ENCODE measurements at regions not wholly inside any gene's neighbourhood (a gene's known extent, or its start where the extent isn't known, plus 50 kb on each side); places are given as distances from the start of the nearest gene placed in this dataset.

DNA sequence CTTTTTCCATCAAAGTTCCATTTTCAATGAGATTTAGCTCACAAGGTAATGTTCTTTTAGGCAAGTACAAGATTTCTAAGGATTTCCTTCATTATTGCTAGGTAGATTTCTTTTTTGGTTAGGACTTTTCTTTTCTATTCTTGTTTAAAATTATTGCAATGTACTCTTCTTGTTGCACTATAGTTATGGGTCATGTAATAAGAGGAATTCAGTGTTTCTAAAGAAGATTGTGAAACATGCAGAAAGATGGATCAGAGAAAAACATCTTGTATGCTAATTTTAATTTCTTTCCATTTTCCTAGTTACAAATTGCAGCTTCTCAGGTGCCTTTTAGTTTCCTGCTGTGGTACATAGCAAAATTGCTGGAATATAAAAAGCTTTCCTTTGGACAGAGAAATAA is 56.1 kb downstream of the BTG1 start:
- CTCF ChIA-PET (ENCODE audit: partially characterized antibody) = no interaction called here
- intact Hi-C loops (cut with micrococcal nuclease) = no loop called here
- peaks cover 0 to 3% (median 0%) of the 10 kb centered on the region in 8 donors for H3K9me3 Mint-ChIP-seq
- no peak overlapping the region for H3K4me3 Mint-ChIP-seq
- POLR2A ChIA-PET (ENCODE audit: partially characterized antibody) = interaction anchor here (1.0 to 1.3 kb wide), 2 partner anchors 27 to 55 kb away, joined by 3 to 4 read pairs; no protein-coding TSS in a partner anchor
- peaks cover 23 to 32% (median 25%) of the 10 kb centered on the region in 4 donors for H3K4me1 Mint-ChIP-seq
- Histone ChIP-seq H3K27ac (ENCODE audit: low read depth, low read length) (no peak overlapping the region), H3K4me1 (ENCODE audit: insufficient read depth, low read length) (peaks cover 7% of the 10 kb centered on the region), H3K36me3 (ENCODE audit: insufficient read depth, low read length) (no peaks in the 10 kb centered on the region), H3K4me3 (ENCODE audit: low read length in 2 of 2) (no peak overlapping the region), H3K27me3 (ENCODE audit: insufficient read depth, low read length) (no peaks in the 10 kb centered on the region), H3K9me3 (ENCODE audit: control insufficient read depth in 1 of 2, low read length in 2 of 2) (no peaks in the 10 kb centered on the region)
- no peaks in the 10 kb centered on the region for H3K27me3 Mint-ChIP-seq
- no peak for DNase-seq
- H3K36me3 Mint-ChIP-seq = no peaks in the 10 kb centered on the region
- H3K27ac Mint-ChIP-seq = no peak overlapping the region

DNA sequence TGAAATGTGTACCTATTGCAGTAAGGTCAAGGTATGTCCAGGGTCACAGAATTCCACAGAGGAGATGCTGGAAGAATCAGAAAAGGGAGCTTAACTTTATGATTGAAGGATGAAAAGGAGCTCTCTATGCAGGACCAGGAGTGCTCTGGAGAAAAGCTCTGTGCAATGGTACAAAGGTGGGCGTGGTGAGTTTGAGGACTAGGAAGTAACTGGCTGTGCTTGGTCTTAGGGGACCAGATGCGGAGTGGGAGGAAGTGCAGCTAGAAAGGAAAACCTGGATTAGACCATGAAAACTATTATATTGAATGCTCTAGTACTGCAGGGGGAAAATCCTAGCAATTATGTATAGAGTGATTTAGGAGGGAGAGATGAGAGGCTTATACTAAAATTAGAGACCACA is 56.8 kb downstream of the BTG1 start:
- no peak overlapping the region for H3K4me3 Mint-ChIP-seq
- Histone ChIP-seq H3K27ac (ENCODE audit: low read depth, low read length) (no peak overlapping the region), H3K27me3 (ENCODE audit: insufficient read depth, low read length) (no peaks in the 10 kb centered on the region), H3K4me1 (ENCODE audit: insufficient read depth, low read length) (peaks cover 5% of the 10 kb centered on the region), H3K36me3 (ENCODE audit: insufficient read depth, low read length) (no peaks in the 10 kb centered on the region), H3K4me3 (ENCODE audit: low read length in 2 of 2) (no peak overlapping the region), H3K9me3 (ENCODE audit: control insufficient read depth in 1 of 2, low read length in 2 of 2) (no peaks in the 10 kb centered on the region)
- no peak for DNase-seq
- H3K27ac Mint-ChIP-seq = peak overlapping the region in 2 of 7 donors; percentile 14 to 42
- no peaks in the 10 kb centered on the region for H3K27me3 Mint-ChIP-seq
- ChIA-PET CTCF (ENCODE audit: partially characterized antibody) (interaction anchor here (1.2 kb wide), 1 partner anchor 13 kb away, joined by 5 read pairs; no protein-coding TSS in a partner anchor), POLR2A (ENCODE audit: partially characterized antibody) (interaction anchor here (1.0 to 1.5 kb wide), 3 partner anchors 28 to 57 kb away, joined by 3 to 4 read pairs (median 4); partner anchors contain the start of gene BTG1)
- intact Hi-C loops (cut with micrococcal nuclease) = no loop called here
- H3K4me1 Mint-ChIP-seq = peaks cover 21 to 27% (median 24%) of the 10 kb centered on the region in 4 donors
- no peaks in the 10 kb centered on the region for H3K36me3 Mint-ChIP-seq
- H3K9me3 Mint-ChIP-seq = peaks cover 0 to 3% (median 0%) of the 10 kb centered on the region in 8 donors

GRCh38 chr12:92085736-92086040 is 60.0 kb downstream of the BTG1 start:
- Mint-ChIP-seq H3K27ac (peak overlapping the region in 1 of 7 donors; percentile 0), H3K9me3 (no peaks in the 10 kb centered on the region), H3K36me3 (no peaks in the 10 kb centered on the region), H3K4me1 (peaks cover 26 to 42% (median 34%) of the 10 kb centered on the region in 4 donors), H3K27me3 (no peaks in the 10 kb centered on the region), H3K4me3 (no peak overlapping the region)
- DNase-seq = no peak
- H3K36me3 ChIP-seq (ENCODE audit: insufficient read depth, low read length) = no peaks in the 10 kb centered on the region
- ChIA-PET POLR2A (ENCODE audit: partially characterized antibody) (interaction anchor here (1.5 to 1.6 kb wide), 2 partner anchors 29 to 60 kb away, joined by 4 to 5 read pairs; partner anchors contain the start of gene BTG1), CTCF (ENCODE audit: partially characterized antibody) (interaction anchor here (0.6 to 1.5 kb wide), 4 partner anchors 14 to 29 kb away, joined by 3 read pairs; no protein-coding TSS in a partner anchor)
- no peaks in the 10 kb centered on the region for H3K27me3 ChIP-seq (ENCODE audit: insufficient read depth, low read length)
- no peak overlapping the region for H3K27ac ChIP-seq (ENCODE audit: low read depth, low read length)
- no peaks in the 10 kb centered on the region for H3K9me3 ChIP-seq (ENCODE audit: control insufficient read depth in 1 of 2, low read length in 2 of 2)
- peaks cover 16% of the 10 kb centered on the region for H3K4me1 ChIP-seq (ENCODE audit: insufficient read depth, low read length)
- H3K4me3 ChIP-seq (ENCODE audit: low read length in 2 of 2) = no peak overlapping the region
- intact Hi-C loops (cut with micrococcal nuclease) = no loop called here

- Mint-ChIP-seq H3K27ac (peak overlapping the region in 2 of 7 donors; percentile 0 to 2), H3K36me3 (no peaks in the 10 kb centered on the region), H3K9me3 (no peaks in the 10 kb centered on the region), H3K4me3 (peak overlapping the region in 2 of 8 donors; percentile 7 to 60), H3K4me1 (peaks cover 31 to 47% (median 39%) of the 10 kb centered on the region in 4 donors), H3K27me3 (no peaks in the 10 kb centered on the region)
- Histone ChIP-seq H3K9me3 (ENCODE audit: control insufficient read depth in 1 of 2, low read length in 2 of 2) (no peaks in the 10 kb centered on the region), H3K27me3 (ENCODE audit: insufficient read depth, low read length) (no peaks in the 10 kb centered on the region), H3K36me3 (ENCODE audit: insufficient read depth, low read length) (no peaks in the 10 kb centered on the region), H3K4me3 (ENCODE audit: low read length in 2 of 2) (no peak overlapping the region), H3K27ac (ENCODE audit: low read depth, low read length) (no peak overlapping the region), H3K4me1 (ENCODE audit: insufficient read depth, low read length) (peaks cover 21% of the 10 kb centered on the region)
- POLR2A ChIA-PET (ENCODE audit: partially characterized antibody) = interaction anchor here (1.5 to 1.6 kb wide), 2 partner anchors 30 to 60 kb away, joined by 4 to 5 read pairs; partner anchors contain the start of gene BTG1
- intact Hi-C loops (cut with micrococcal nuclease) = no loop called here
- no peak for DNase-seq
- CTCF ChIA-PET (ENCODE audit: partially characterized antibody) = interaction anchor here (0.6 to 1.5 kb wide), 4 partner anchors 15 to 30 kb away, joined by 3 read pairs; no protein-coding TSS in a partner anchor
Measured at GRCh38 chr12:92085040-92085735, 60.5 kb downstream of the BTG1 start.

DNA sequence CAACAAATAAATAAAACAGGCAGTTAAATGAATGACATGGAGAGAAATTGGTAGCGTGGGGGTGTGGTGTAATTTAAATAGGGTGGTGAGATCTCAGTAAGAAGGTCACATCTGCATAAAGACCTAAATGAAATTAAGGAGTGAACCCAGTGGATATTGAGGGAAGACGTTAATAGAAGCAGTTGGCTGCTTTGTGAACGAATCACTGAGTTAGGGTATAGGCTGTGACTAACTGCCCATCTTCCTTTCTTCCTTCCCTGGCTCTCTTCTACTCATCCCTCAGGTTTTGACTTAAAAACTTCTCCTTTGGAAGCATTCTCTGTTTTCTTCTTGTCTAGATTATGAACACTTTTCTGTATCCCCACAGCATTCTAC is 64.7 kb downstream of the BTG1 start:
- Mint-ChIP-seq H3K27me3 (no peaks in the 10 kb centered on the region), H3K4me3 (peak overlapping the region in 7 of 8 donors; percentile 75 to 80 (median 77)), H3K27ac (peak overlapping the region; percentile 38 to 86 (median 67)), H3K36me3 (peaks cover 0 to 5% of the 10 kb centered on the region in 2 donors), H3K9me3 (peaks cover 0 to 1% (median 0%) of the 10 kb centered on the region in 8 donors), H3K4me1 (peaks cover 40 to 70% (median 56%) of the 10 kb centered on the region in 4 donors)
- H3K4me3 ChIP-seq (ENCODE audit: low read length in 2 of 2) = no peak overlapping the region
- CTCF ChIA-PET (ENCODE audit: partially characterized antibody) = no interaction called here
- no peaks in the 10 kb centered on the region for H3K36me3 ChIP-seq (ENCODE audit: insufficient read depth, low read length)
- POLR2A ChIA-PET (ENCODE audit: partially characterized antibody) = no interaction called here
- H3K27ac ChIP-seq (ENCODE audit: low read depth, low read length) = peak overlapping the region; percentile 39
- H3K9me3 ChIP-seq (ENCODE audit: control insufficient read depth in 1 of 2, low read length in 2 of 2) = no peaks in the 10 kb centered on the region
- intact Hi-C loops (cut with micrococcal nuclease) = loop anchor here (2.0 kb wide), 1 partner anchor 14 kb away; no protein-coding TSS in a partner anchor
- H3K4me1 ChIP-seq (ENCODE audit: insufficient read depth, low read length) = peaks cover 32% of the 10 kb centered on the region
- DNase-seq = no peak
- no peaks in the 10 kb centered on the region for H3K27me3 ChIP-seq (ENCODE audit: insufficient read depth, low read length)

DNA sequence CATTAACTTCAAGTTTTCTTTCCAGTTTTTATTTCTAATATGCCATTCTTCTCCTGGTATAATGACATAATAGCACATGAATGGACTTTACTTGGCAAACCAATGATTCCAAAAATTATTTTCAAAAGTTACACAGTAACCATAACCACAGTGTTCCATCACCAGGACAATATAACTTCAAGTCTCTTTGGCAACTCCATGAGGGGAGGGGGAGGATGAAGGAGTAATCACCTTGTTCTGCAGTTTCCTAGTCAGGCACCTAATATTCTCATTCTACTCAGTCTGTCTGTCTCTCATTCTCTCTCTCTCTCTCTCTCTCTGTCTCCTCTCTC is 66.6 kb downstream of the BTG1 start:
- Histone ChIP-seq H3K9me3 (ENCODE audit: control insufficient read depth in 1 of 2, low read length in 2 of 2) (no peaks in the 10 kb centered on the region), H3K36me3 (ENCODE audit: insufficient read depth, low read length) (no peaks in the 10 kb centered on the region), H3K27me3 (ENCODE audit: insufficient read depth, low read length) (no peaks in the 10 kb centered on the region), H3K4me3 (ENCODE audit: low read length in 2 of 2) (no peak overlapping the region), H3K4me1 (ENCODE audit: insufficient read depth, low read length) (peaks cover 32% of the 10 kb centered on the region), H3K27ac (ENCODE audit: low read depth, low read length) (no peak overlapping the region)
- Mint-ChIP-seq H3K36me3 (peaks cover 0 to 5% of the 10 kb centered on the region in 2 donors), H3K27me3 (no peaks in the 10 kb centered on the region), H3K27ac (peak overlapping the region in 6 of 7 donors; percentile 39 to 91 (median 70)), H3K4me1 (peaks cover 36 to 73% (median 56%) of the 10 kb centered on the region in 4 donors), H3K4me3 (peak overlapping the region in 4 of 8 donors; percentile 7 to 73 (median 48)), H3K9me3 (peaks cover 0 to 1% (median 0%) of the 10 kb centered on the region in 8 donors)
- ChIA-PET CTCF (ENCODE audit: partially characterized antibody) (no interaction called here), POLR2A (ENCODE audit: partially characterized antibody) (no interaction called here)
- DNase-seq = no peak
- intact Hi-C loops (cut with micrococcal nuclease) = no loop called here

DNA sequence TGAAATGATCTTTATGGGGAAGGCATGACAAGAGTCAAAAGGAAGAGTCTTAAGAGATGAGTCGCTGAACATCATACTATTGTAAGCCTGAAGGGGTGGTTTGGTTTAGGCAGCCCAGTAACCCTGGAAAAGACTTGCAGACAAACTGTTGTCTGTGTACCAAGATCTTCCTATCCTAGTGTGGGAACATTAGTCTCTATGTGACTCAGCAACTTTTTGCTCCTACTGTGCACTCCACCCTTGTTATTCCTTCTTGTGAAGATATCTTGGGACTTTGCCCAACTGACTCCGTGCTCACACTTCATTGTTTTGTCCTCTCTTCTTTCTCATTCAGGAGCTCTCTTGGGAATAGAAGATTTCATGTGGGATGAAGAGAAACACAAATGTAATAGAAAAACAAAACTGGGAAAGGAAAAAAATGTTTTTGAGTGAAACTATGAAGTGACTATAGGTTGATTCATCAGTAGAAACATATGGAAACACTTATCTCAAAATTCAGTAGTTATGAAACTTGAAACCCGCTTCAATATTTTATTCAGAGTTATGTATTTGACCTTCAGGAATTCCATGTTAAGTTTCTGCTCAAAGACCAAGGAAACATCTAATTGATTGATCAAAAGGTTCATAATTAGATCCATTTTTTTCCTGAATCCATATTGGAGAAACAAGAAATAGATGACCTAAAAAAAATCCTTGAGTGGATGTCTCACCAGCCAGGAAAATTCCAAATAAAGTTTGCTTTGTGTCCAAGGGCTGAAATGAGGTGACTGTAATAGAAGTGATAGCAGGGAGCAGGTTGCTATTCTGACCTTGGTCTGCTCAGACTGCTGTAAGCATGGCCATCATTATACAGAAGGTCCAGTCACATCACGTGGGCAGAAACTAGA is 67.2 kb downstream of the BTG1 start:
- Histone ChIP-seq H3K36me3 (ENCODE audit: insufficient read depth, low read length) (no peaks in the 10 kb centered on the region), H3K4me1 (ENCODE audit: insufficient read depth, low read length) (peaks cover 32% of the 10 kb centered on the region), H3K27me3 (ENCODE audit: insufficient read depth, low read length) (no peaks in the 10 kb centered on the region), H3K4me3 (ENCODE audit: low read length in 2 of 2) (no peak overlapping the region), H3K27ac (ENCODE audit: low read depth, low read length) (no peak overlapping the region), H3K9me3 (ENCODE audit: control insufficient read depth in 1 of 2, low read length in 2 of 2) (no peaks in the 10 kb centered on the region)
- POLR2A ChIA-PET (ENCODE audit: partially characterized antibody) = interaction anchor here (0.8 to 2.8 kb wide), 2 partner anchors 64 to 67 kb away, joined by 7 to 17 read pairs; partner anchors contain the start of gene BTG1
- Mint-ChIP-seq H3K9me3 (peaks cover 0 to 3% (median 0%) of the 10 kb centered on the region in 8 donors), H3K27ac (peak overlapping the region in 4 of 7 donors; percentile 7 to 69 (median 56)), H3K4me1 (peaks cover 36 to 73% (median 56%) of the 10 kb centered on the region in 4 donors), H3K4me3 (peak overlapping the region in 2 of 8 donors; percentile 7 to 20), H3K36me3 (peaks cover 0 to 5% of the 10 kb centered on the region in 2 donors), H3K27me3 (no peaks in the 10 kb centered on the region)
- intact Hi-C loops (cut with micrococcal nuclease) = no loop called here
- CTCF ChIA-PET (ENCODE audit: partially characterized antibody) = interaction anchor here (1.3 kb wide), 1 partner anchor 37 kb away, joined by 3 read pairs; no protein-coding TSS in a partner anchor
- no peak for DNase-seq

All from CD4-positive, alpha-beta memory T cell (primary cell).